Ishikawa (cell line): ENCODE measurements at regions not wholly inside any gene's neighbourhood (a gene's known extent, or its start where the extent isn't known, plus 50 kb on each side); places are given as distances from the start of the nearest gene placed in this dataset.

ENCODE experiments used
- CEBPB ChIP-seq: IDR thresholded peaks from 2 replicates; pipeline ENCODE4 v1.6.1; 2012
- CREB1 ChIP-seq: IDR thresholded peaks from 2 replicates; pipeline ENCODE4 v1.6.1; 2012; ENCODE audit warnings: low read depth
- EGR1 ChIP-seq: IDR thresholded peaks from 2 replicates; pipeline ENCODE4 v1.6.1; 2012
- EP300 ChIP-seq: IDR thresholded peaks from 2 replicates; pipeline ENCODE4 v1.6.1; 2012; ENCODE audit warnings: borderline replicate concordance
- FOXM1 ChIP-seq: IDR thresholded peaks from 2 replicates; pipeline ENCODE4 v1.6.1; 2012; ENCODE audit warnings: low read depth, borderline replicate concordance
- NFIC ChIP-seq: IDR thresholded peaks from 2 replicates; pipeline ENCODE4 v1.6.1; 2012
- RAD21 ChIP-seq: IDR thresholded peaks from 2 replicates; pipeline ENCODE4 v1.6.1; 2012; ENCODE audit warnings: low read depth
- TAF1 ChIP-seq: IDR thresholded peaks from 2 replicates; pipeline ENCODE4 v1.6.1; 2012; ENCODE audit warnings: low read depth, mild to moderate bottlenecking
- TCF12 ChIP-seq: IDR thresholded peaks from 2 replicates; pipeline ENCODE4 v1.6.1; 2012; ENCODE audit warnings: low read depth
- TEAD4 ChIP-seq: IDR thresholded peaks from 2 replicates; pipeline ENCODE4 v1.6.1; 2012
- YY1 ChIP-seq: IDR thresholded peaks from 2 replicates; pipeline ENCODE4 v1.6.1; 2012; ENCODE audit warnings: low read depth
- ZBTB7A ChIP-seq: IDR thresholded peaks from 2 replicates; pipeline ENCODE4 v1.6.1; 2012; ENCODE audit warnings: low read depth
- TF ChIP-seq, protein P1 (sequence below): IDR thresholded peaks from 2 replicates; pipeline ENCODE4 v1.6.1; 2012; ENCODE audit warnings: low read depth, mild to moderate bottlenecking
- TF ChIP-seq, protein P2 (sequence below): IDR thresholded peaks from 2 replicates; pipeline ENCODE4 v1.6.1; 2012
- TF ChIP-seq, protein P3 (sequence below): IDR thresholded peaks from 2 replicates; pipeline ENCODE4 v1.6.1; 2012

DNA sequence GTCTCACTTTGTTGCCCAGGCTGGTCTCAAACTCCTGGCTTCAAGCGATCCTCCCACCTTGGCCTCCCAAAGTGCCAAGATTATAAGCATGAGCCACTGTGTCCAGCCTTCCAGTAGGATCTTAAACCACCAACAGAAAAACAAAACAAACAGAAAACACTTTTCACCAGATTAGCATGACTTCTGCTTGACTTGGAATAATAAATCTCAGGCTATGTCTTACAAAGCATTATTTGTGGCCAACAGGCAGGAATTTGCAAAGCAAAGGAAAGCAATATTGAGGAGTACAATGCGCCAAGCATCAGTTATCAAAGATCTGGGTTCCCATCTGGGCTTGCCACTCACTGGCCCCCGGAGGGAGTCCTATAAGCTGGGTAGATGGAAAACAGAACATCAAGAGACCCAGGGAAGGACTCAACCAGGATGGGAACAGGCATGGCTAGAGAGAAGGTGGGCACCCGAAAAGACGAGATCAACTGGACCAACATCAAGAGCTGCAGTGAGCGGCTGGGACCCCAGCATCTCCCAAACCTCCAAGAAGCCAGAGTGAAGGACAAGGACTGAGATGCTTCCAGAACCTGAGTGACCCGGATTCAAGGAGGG lies 101.2 kb downstream of the TMEM30B start:
- TF ChIP-seq, protein P1, sequence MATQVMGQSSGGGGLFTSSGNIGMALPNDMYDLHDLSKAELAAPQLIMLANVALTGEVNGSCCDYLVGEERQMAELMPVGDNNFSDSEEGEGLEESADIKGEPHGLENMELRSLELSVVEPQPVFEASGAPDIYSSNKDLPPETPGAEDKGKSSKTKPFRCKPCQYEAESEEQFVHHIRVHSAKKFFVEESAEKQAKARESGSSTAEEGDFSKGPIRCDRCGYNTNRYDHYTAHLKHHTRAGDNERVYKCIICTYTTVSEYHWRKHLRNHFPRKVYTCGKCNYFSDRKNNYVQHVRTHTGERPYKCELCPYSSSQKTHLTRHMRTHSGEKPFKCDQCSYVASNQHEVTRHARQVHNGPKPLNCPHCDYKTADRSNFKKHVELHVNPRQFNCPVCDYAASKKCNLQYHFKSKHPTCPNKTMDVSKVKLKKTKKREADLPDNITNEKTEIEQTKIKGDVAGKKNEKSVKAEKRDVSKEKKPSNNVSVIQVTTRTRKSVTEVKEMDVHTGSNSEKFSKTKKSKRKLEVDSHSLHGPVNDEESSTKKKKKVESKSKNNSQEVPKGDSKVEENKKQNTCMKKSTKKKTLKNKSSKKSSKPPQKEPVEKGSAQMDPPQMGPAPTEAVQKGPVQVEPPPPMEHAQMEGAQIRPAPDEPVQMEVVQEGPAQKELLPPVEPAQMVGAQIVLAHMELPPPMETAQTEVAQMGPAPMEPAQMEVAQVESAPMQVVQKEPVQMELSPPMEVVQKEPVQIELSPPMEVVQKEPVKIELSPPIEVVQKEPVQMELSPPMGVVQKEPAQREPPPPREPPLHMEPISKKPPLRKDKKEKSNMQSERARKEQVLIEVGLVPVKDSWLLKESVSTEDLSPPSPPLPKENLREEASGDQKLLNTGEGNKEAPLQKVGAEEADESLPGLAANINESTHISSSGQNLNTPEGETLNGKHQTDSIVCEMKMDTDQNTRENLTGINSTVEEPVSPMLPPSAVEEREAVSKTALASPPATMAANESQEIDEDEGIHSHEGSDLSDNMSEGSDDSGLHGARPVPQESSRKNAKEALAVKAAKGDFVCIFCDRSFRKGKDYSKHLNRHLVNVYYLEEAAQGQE, result no peak
- no peak for TF ChIP-seq RAD21
- TF ChIP-seq YY1, result no peak
- TF ChIP-seq, protein P2, sequence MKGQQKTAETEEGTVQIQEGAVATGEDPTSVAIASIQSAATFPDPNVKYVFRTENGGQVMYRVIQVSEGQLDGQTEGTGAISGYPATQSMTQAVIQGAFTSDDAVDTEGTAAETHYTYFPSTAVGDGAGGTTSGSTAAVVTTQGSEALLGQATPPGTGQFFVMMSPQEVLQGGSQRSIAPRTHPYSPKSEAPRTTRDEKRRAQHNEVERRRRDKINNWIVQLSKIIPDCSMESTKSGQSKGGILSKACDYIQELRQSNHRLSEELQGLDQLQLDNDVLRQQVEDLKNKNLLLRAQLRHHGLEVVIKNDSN, result no peak
- no peak for TF ChIP-seq ZBTB7A
- no peak for TF ChIP-seq CREB1
- no peak for TF ChIP-seq TCF12
- no peak for TF ChIP-seq CEBPB
- TF ChIP-seq EGR1, result no peak
- TF ChIP-seq TAF1, result no peak
- TF ChIP-seq, protein P3, sequence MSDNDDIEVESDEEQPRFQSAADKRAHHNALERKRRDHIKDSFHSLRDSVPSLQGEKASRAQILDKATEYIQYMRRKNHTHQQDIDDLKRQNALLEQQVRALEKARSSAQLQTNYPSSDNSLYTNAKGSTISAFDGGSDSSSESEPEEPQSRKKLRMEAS, result no peak
- no peak for TF ChIP-seq TEAD4
- TF ChIP-seq EP300, result no peak
- no peak for TF ChIP-seq NFIC
- no peak for TF ChIP-seq FOXM1

DNA sequence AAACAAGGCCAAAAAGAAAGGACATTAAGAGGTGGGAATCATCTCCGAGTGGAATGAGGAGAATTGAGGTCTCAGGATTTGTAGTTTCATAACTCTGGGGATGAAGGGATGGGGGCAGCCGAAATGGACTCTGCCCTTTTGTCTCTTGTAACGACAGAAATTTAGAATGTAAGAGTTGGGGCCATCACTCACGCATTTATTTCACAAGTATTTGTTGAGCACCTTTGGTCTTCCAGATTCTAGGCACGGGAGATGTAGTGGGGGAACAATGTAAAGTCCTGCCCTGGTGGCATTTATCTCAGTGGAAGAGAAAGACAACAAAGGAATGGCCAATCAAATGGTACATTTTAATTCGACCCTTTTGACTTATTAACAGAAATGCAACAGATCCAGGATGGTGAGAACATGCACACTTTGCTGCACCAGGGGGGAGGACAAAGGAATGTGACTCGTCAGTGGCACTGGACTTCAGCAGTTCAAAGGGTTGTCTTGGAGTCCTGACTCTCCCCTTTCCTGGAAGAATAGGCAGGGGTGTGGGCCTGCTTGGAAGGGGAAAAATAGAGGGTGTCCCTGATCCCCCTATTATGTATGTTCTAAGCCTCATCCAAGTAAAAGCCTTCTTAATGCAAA lies 102.0 kb downstream of the TMEM30B start:
- no peak for TF ChIP-seq TEAD4
- no peak for TF ChIP-seq EP300
- TF ChIP-seq TCF12, result no peak
- TF ChIP-seq, protein P2, result no peak
- TF ChIP-seq, protein P1, result no peak
- no peak for TF ChIP-seq FOXM1
- no peak for TF ChIP-seq RAD21
- TF ChIP-seq CREB1, result no peak
- TF ChIP-seq, protein P3, result no peak
- TF ChIP-seq TAF1, result no peak
- TF ChIP-seq YY1, result no peak
- TF ChIP-seq NFIC, result no peak
- no peak for TF ChIP-seq ZBTB7A
- no peak for TF ChIP-seq CEBPB
- TF ChIP-seq EGR1, result no peak

DNA sequence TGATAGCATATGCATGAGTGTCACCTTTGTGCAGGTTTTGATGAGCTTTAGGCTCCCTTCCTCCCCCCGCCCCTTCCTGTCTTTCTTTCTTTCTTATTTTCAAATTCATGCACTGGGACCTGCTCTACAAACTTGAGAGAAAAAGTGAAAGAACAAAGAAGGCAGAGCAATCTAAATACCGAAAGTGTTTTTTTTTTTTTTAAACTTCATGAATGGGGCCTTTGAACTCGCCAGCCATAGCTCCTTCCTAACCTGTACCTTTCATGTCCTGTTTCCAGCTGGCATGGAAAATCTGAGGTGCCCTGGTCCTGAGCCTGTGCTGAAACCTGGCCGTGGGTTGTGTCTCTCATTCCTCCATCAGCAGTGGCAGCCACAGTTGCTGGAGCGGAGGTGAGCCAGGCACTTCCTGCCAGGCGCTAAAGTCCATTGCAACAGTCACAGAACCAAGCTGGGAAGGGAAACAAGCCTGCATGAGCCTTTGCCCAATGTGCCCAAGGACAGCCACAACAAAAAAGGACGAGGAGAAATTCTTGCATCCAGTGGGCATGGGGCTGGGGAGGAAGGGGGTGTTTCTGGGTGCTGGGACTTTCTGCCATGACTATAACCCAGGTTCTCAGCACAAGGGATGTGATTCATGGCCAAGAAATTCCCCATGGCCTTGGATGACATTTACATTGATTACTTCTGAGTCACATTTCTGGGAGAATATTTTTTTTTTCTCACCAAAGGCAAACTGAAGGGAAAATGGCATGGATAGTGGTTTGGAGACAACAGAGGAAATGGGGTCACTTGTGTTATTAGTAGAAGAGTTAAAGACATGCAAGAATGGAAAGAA lies 102.7 kb downstream of the TMEM30B start:
- no peak for TF ChIP-seq CREB1
- peak; percentile 62 for TF ChIP-seq TEAD4

DNA sequence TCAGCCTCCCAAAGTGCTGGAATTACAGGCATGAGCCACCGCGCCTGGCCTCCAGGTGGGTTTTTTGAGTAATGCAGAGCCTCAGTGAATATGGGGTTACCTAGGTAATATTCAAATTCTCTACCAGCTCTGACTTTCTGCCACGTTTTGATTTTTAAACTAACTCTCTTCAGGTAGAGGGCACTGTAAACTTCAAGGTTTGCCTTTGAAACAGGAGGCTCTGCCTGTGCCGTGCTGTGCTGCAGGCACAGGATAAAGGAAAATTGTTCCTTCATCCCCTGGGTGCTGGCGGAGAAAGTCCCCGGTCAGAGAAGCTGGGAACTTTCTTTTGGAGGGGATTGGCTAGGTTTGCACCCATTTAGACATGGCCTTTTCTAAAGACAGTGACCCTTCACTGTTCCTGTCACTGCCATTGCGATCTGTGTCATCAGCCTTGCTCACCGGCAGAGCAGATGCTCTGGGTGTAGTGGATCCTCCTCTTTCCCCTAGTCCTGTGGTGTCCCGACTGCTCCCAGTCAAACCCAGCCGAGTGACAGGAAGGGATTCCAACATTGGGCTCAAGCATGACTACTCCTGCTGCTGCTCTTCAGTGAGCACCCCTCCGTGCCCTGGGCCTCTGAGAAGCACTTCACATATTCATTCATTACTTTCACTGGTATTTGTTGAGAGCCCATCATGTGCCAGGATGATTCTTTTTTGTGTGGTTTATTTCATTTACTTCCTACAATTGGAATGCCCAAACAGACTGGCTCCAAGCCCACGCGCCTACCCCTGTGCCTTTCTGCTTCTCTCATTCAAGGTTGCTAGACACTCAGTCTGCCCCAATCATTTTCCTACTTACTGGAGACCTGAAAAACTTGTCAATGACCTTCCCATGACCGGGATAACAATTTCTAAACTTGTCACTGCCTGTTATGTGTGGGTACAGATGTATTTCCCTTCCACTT lies 103.6 kb downstream of the TMEM30B start:
- TF ChIP-seq TCF12 (no peak), EP300 (no peak), EGR1 (no peak), CREB1 (no peak), TEAD4 (no peak), RAD21 (no peak), TAF1 (no peak), NFIC (no peak), FOXM1 (no peak)
- TF ChIP-seq, protein P2, result no peak
- TF ChIP-seq, protein P1, result no peak
